HCT116 (cell line): ENCODE measurements at regions not wholly inside any gene's neighbourhood (a gene's known extent, or its start where the extent isn't known, plus 50 kb on each side); places are given as distances from the start of the nearest gene placed in this dataset.

Experiments used
- ATAC-seq: fragments of 200-7000 bp; cut with Tn5 transposase; 2 replicates; pipeline ENCODE4 v1.9.1; 2020; ENCODE audit warnings: mild to moderate bottlenecking, moderate library complexity
- BruUV-seq: library from RNA; stranded (reverse); fragments of 400-500 nt; replicated peaks from 2 replicates; lab custom pipeline; 2021; lab: Mats Ljungman, UMichigan
- CTCF ChIA-PET: fragments of 300-600 bp; sonication (Branson Sonifier 250); formaldehyde crosslinking; loops from one replicate; lab custom pipeline; 2021; ENCODE audit warnings: antibody characterized with exemption; lab: Charles Lee
- POLR2A ChIA-PET: fragments of 300-600, 350-600 bp; sonication (Branson Sonifier 250); formaldehyde crosslinking; loops from one replicate; lab custom pipeline; 2021; ENCODE audit warnings: antibody characterized with exemption; lab: Charles Lee
- RAD21 ChIA-PET, 2 experiments: fragments of 300-600 bp; sonication (Branson Sonifier 250); formaldehyde crosslinking; loops; one replicate each; lab custom pipeline; 2023; ENCODE audit warnings: low total read pairs in 2 of 2; ENCODE audit not compliant: uncharacterized antibody in 2 of 2, unreplicated experiment in 2 of 2, low non-redundant PET in 1 of 2; lab: Charles Lee
- DNase-seq: peaks from one replicate; pipeline ENCODE4 v3.0.0-alpha.2; 2010; ENCODE audit warnings: low read depth, low spot score
- H2AFZ ChIP-seq: fragments of 200-600 bp; shearing (Covaris generic), sonication (generic); 2 replicates; pipeline ENCODE4 v1.6.1; 2017; ENCODE audit warnings: low read depth, mixed run types, mixed read lengths, antibody characterized with exemption, low read length; ENCODE audit not compliant: poor library complexity, severe bottlenecking
- H3K27ac ChIP-seq: 2 replicates; pipeline ENCODE4 v1.5.1; 2012; ENCODE audit warnings: low read depth, low read length
- H3K27me3 ChIP-seq: fragments of 200-600 bp; sonication (generic); 2 replicates; pipeline ENCODE4 v1.6.1; 2016; ENCODE audit warnings: mixed run types, low read length, mixed read lengths; ENCODE audit not compliant: insufficient read depth
- H3K36me3 ChIP-seq, 2 experiments: fragments of 200-500 bp in 1 of 2; fragments of 200-600 bp in 1 of 2; sonication (Bioruptor generic) in 1 of 2; sonication (generic) in 1 of 2; 2 replicates each; pipeline versions ENCODE4 v1.5.1 to v1.6.1; 2014 to 2016; ENCODE audit warnings: low read length in 2 of 2, inconsistent platforms in 1 of 2, mixed read lengths in 1 of 2, mixed run types in 1 of 2; ENCODE audit not compliant: insufficient read depth in 2 of 2, control insufficient read depth in 1 of 2
- H3K4me1 ChIP-seq, 2 experiments: fragments of 200-600 bp in 1 of 2; sonication (generic) in 1 of 2; 2 replicates each; pipeline versions ENCODE4 v1.5.1 to v1.6.1; 2012 to 2017; ENCODE audit warnings: low read length in 2 of 2, inconsistent platforms in 1 of 2, mild to moderate bottlenecking in 1 of 2, mixed read lengths in 1 of 2, mixed run types in 1 of 2, moderate library complexity in 1 of 2; ENCODE audit not compliant: insufficient read depth in 2 of 2, control insufficient read depth in 1 of 2
- H3K4me2 ChIP-seq: fragments of 200-600 bp; sonication (generic); 2 replicates; pipeline ENCODE4 v1.6.1; 2017; ENCODE audit warnings: mixed run types, low read length, mixed read lengths
- H3K4me3 ChIP-seq, 2 experiments: fragments of 200-600 bp in 1 of 2; sonication (generic) in 1 of 2; replicated peaks in 1 of 2; 2 replicates each; pipeline ENCODE4 v1.5.1; 2011 to 2016; ENCODE audit warnings: low read length in 2 of 2, control low read depth in 1 of 2, low read depth in 1 of 2, mild to moderate bottlenecking in 1 of 2, mixed read lengths in 1 of 2, mixed run types in 1 of 2
- H3K79me2 ChIP-seq: fragments of 200-600 bp; sonication (generic); 2 replicates; pipeline ENCODE4 v1.6.1; 2017; ENCODE audit warnings: mild to moderate bottlenecking, mixed run types, low read length, moderate library complexity, mixed read lengths; ENCODE audit not compliant: insufficient read depth
- H3K9ac ChIP-seq: fragments of 200-600 bp; sonication (generic); 2 replicates; pipeline ENCODE4 v1.6.1; 2016; ENCODE audit warnings: low read length, mixed read lengths
- H3K9me2 ChIP-seq: fragments of 200-600 bp; sonication (generic), shearing (Covaris generic); 2 replicates; pipeline ENCODE4 v1.6.1; 2017; ENCODE audit warnings: mixed run types, mild to moderate bottlenecking, moderate library complexity; ENCODE audit not compliant: insufficient read depth
- H3K9me3 ChIP-seq, 2 experiments: fragments of 200-500 bp in 1 of 2; fragments of 200-600 bp in 1 of 2; sonication (Bioruptor generic) in 1 of 2; sonication (generic) in 1 of 2; 2 replicates each; pipeline ENCODE4 v1.6.1; 2014 to 2017; ENCODE audit warnings: low read length in 2 of 2, mixed read lengths in 2 of 2, inconsistent platforms in 1 of 2, low read depth in 1 of 2, mild to moderate bottlenecking in 1 of 2, mixed run types in 1 of 2, moderate library complexity in 1 of 2; ENCODE audit not compliant: control insufficient read depth in 1 of 2, insufficient read depth in 1 of 2
- H4K20me1 ChIP-seq: fragments of 200-600 bp; sonication (generic), shearing (Covaris generic); 2 replicates; pipeline ENCODE4 v1.6.1; 2017; ENCODE audit warnings: mixed run types, mild to moderate bottlenecking, moderate library complexity; ENCODE audit not compliant: insufficient read depth
- EZH2 ChIP-seq: fragments of 200-600 bp; sonication (generic); IDR thresholded peaks from 2 replicates; pipeline ENCODE4 v1.6.1; 2017; ENCODE audit warnings: antibody characterized with exemption, mixed run types
- FOSL1 ChIP-seq: IDR thresholded peaks from 2 replicates; pipeline ENCODE4 v1.6.1; 2012; ENCODE audit warnings: low read depth
- JUND ChIP-seq: IDR thresholded peaks from 2 replicates; pipeline ENCODE4 v1.6.1; 2012
- POLR2A ChIP-seq: IDR thresholded peaks from 2 replicates; pipeline ENCODE4 v1.7.0; 2011; ENCODE audit warnings: borderline replicate concordance; ENCODE audit not compliant: insufficient read depth, insufficient read length; ENCODE audit errors: extremely low read depth
- POLR2AphosphoS5 ChIP-seq: IDR thresholded peaks from 2 replicates; pipeline ENCODE4 v1.6.1; 2011; ENCODE audit warnings: mild to moderate bottlenecking, low read depth, low read length, moderate library complexity
- SIN3A ChIP-seq: IDR thresholded peaks from 2 replicates; pipeline ENCODE4 v1.6.1; 2012; ENCODE audit warnings: low read depth
- ZNF274 ChIP-seq: fragments of 200-500 bp; sonication (Bioruptor generic); IDR thresholded peaks from 2 replicates; pipeline ENCODE4 v1.6.1; 2014; ENCODE audit warnings: mild to moderate bottlenecking, low read depth, low read length, inconsistent platforms
- intact Hi-C: fragments of 100-400 bp; cut with micrococcal nuclease; formaldehyde crosslinking; loops from 2 replicates; pipeline ENCODE4 v1.10.0; 2022

GRCh38 chr14:98945611-98946570, 326.1 kb downstream of the BCL11B start:
- TF ChIP-seq POLR2AphosphoS5 = no peak
- Histone ChIP-seq H4K20me1 (no peaks in the 10 kb centered on the region), H3K79me2 (no peaks in the 10 kb centered on the region), H3K4me1 (no peaks in the 10 kb centered on the region), H3K4me2 (no peak overlapping the region), H3K9me3 (no peaks in the 10 kb centered on the region), H3K9me2 (no peaks in the 10 kb centered on the region), H3K36me3 (no peaks in the 10 kb centered on the region), H3K4me3 (no peak overlapping the region), H3K27ac (no peak overlapping the region), H2AFZ (no peak overlapping the region), H3K27me3 (peaks cover 37% of the 10 kb centered on the region), H3K9ac (no peak overlapping the region)
- no peak for ATAC-seq
- intact Hi-C loops = no loop called here
- POLR2A ChIA-PET = no interaction called here
- DNase-seq = no peak
- no TSS peak for BruUV-seq
- CTCF ChIA-PET = no interaction called here
- RAD21 ChIA-PET = no interaction called here

- Histone ChIP-seq H3K9me2 (no peaks in the 10 kb centered on the region), H3K27me3 (peaks cover 27% of the 10 kb centered on the region), H3K27ac (no peak overlapping the region), H3K36me3 (no peaks in the 10 kb centered on the region), H3K9me3 (no peaks in the 10 kb centered on the region), H3K9ac (no peak overlapping the region), H3K4me2 (no peak overlapping the region), H4K20me1 (no peaks in the 10 kb centered on the region), H2AFZ (no peak overlapping the region), H3K79me2 (no peaks in the 10 kb centered on the region), H3K4me3 (no peak overlapping the region), H3K4me1 (no peaks in the 10 kb centered on the region)
- ChIA-PET POLR2A (no interaction called here), CTCF (no interaction called here), RAD21 (no interaction called here)
- no peak for TF ChIP-seq SIN3A
- TF ChIP-seq FOSL1 = no peak
- TF ChIP-seq ZNF274 = no peak
- no peak for TF ChIP-seq EZH2
- TF ChIP-seq JUND = no peak
- no peak for TF ChIP-seq POLR2A
- intact Hi-C loops = no loop called here
- BruUV-seq = no TSS peak
- ATAC-seq (no peak), DNase-seq (no peak)
Observed at GRCh38 chr14:98946940-98947339, 325.1 kb downstream of the BCL11B start.
